PC-3 (cell line): ENCODE measurements at regions not wholly inside any gene's neighbourhood (a gene's known extent, or its start where the extent isn't known, plus 50 kb on each side); places are given as distances from the start of the nearest gene placed in this dataset.

Experiments used
- ATAC-seq: fragments of 200-7000 bp; cut with Tn5 transposase; 2 replicates; pipeline ENCODE4 v1.9.1; 2020; ENCODE audit warnings: mild to moderate bottlenecking, moderate library complexity
- BruUV-seq: library from RNA; stranded (reverse); fragments of 400-500 nt; replicated peaks from 2 replicates; lab custom pipeline; 2021; lab: Mats Ljungman, UMichigan
- CTCF ChIA-PET: fragments of 300-600 bp; sonication (Branson Sonifier 250); formaldehyde crosslinking; loops from one replicate; lab custom pipeline; 2022; ENCODE audit warnings: antibody characterized with exemption; lab: Charles Lee
- POLR2A ChIA-PET: fragments of 300-600 bp; sonication (Branson Sonifier 250); formaldehyde crosslinking; loops from one replicate; lab custom pipeline; 2022; ENCODE audit warnings: antibody characterized with exemption; ENCODE audit not compliant: unreplicated experiment; lab: Charles Lee
- DNase-seq: peaks from one replicate; pipeline ENCODE4 v3.0.0-alpha.2; 2015
- H2AFZ ChIP-seq: fragments of 300-600 bp; sonication (generic); 2 replicates; pipeline ENCODE4 v1.6.0; 2016; ENCODE audit warnings: antibody characterized with exemption, low read length
- H3F3A ChIP-seq: fragments of 300-600 bp; sonication (generic); one replicate; pipeline ENCODE4 v1.6.0; 2017; ENCODE audit warnings: antibody characterized with exemption, low read length, control low read depth, mild to moderate bottlenecking; ENCODE audit not compliant: unreplicated experiment
- H3K27ac ChIP-seq: fragments of 300-600 bp; sonication (generic); 2 replicates; pipeline ENCODE4 v1.5.1; 2016; ENCODE audit warnings: mild to moderate bottlenecking, low read length
- H3K27me3 ChIP-seq: fragments of 300-600 bp; sonication (generic); 2 replicates; pipeline ENCODE4 v1.6.1; 2016; ENCODE audit warnings: low read length, mixed read lengths
- H3K36me3 ChIP-seq: fragments of 300-600 bp; sonication (generic); 2 replicates; pipeline ENCODE4 v1.6.1; 2016; ENCODE audit warnings: low read depth, mixed run types, low read length, mixed read lengths
- H3K4me1 ChIP-seq: fragments of 300-600 bp; sonication (generic); 2 replicates; pipeline ENCODE4 v1.5.1; 2016; ENCODE audit warnings: low read length; ENCODE audit not compliant: insufficient read depth
- H3K4me2 ChIP-seq: fragments of 300-600 bp; sonication (generic); 2 replicates; pipeline ENCODE4 v1.6.0; 2016; ENCODE audit warnings: low read length
- H3K4me3 ChIP-seq: fragments of 300-600 bp; sonication (generic); 2 replicates; pipeline ENCODE4 v1.5.1; 2016; ENCODE audit warnings: mild to moderate bottlenecking, low read length, mixed read lengths
- H3K79me2 ChIP-seq: fragments of 300-600 bp; sonication (generic); 2 replicates; pipeline ENCODE4 v1.6.1; 2017; ENCODE audit warnings: low read length, mixed read lengths
- H3K9ac ChIP-seq: fragments of 300-600 bp; sonication (generic); 2 replicates; pipeline ENCODE4 v1.6.0; 2016; ENCODE audit warnings: mild to moderate bottlenecking, low read length
- H3K9me2 ChIP-seq: fragments of 300-600 bp; sonication (generic); replicated peaks from 2 replicates; pipeline ENCODE4 v1.6.1; 2016; ENCODE audit warnings: mixed run types, low read length, mixed read lengths
- H3K9me3 ChIP-seq: fragments of 300-600 bp; sonication (generic); 2 replicates; pipeline ENCODE4 v1.6.1; 2016; ENCODE audit warnings: low read length, mixed read lengths
- H4K20me1 ChIP-seq: fragments of 300-600 bp; sonication (generic); 2 replicates; pipeline ENCODE4 v1.6.1; 2016; ENCODE audit warnings: low read length, mixed read lengths
- CTCF ChIP-seq: fragments of 300-600 bp; sonication (generic); conservative IDR thresholded peaks from 2 replicates; pipeline ENCODE4 v1.5.1; 2017; ENCODE audit warnings: antibody characterized with exemption, low read depth, mild to moderate bottlenecking, low read length
- EZH2 ChIP-seq: fragments of 300-600 bp; sonication (generic); IDR thresholded peaks from one replicate; pipeline ENCODE4 v1.6.1; 2017; ENCODE audit warnings: antibody characterized with exemption, mild to moderate bottlenecking, low read length; ENCODE audit not compliant: unreplicated experiment
- EZH2phosphoT487 ChIP-seq: fragments of 300-600 bp; sonication (generic); IDR thresholded peaks from 2 replicates; pipeline ENCODE4 v1.6.1; 2018; ENCODE audit warnings: mild to moderate bottlenecking, antibody characterized with exemption, low read length, borderline replicate concordance
- intact Hi-C: fragments of 100-400 bp; cut with micrococcal nuclease; formaldehyde crosslinking; loops from 2 replicates; pipeline ENCODE4 v1.9.0; 2023

- CTCF ChIA-PET = no interaction called here
- Histone ChIP-seq H3K79me2 (no peaks in the 10 kb centered on the region), H3K27me3 (no peaks in the 10 kb centered on the region; the same call in 1 of the 2 replicates), H3K9ac (no peak overlapping the region), H3K9me2 (no peaks in the 10 kb centered on the region), H3K27ac (no peak overlapping the region), H3K4me2 (no peak overlapping the region), H3K9me3 (no peaks in the 10 kb centered on the region), H4K20me1 (no peaks in the 10 kb centered on the region), H3F3A (no peaks in the 10 kb centered on the region), H3K4me1 (no peaks in the 10 kb centered on the region), H3K36me3 (no peaks in the 10 kb centered on the region), H2AFZ (no peak overlapping the region), H3K4me3 (no peak overlapping the region)
- ATAC-seq (no peak), DNase-seq (no peak)
- intact Hi-C loops = no loop called here
- POLR2A ChIA-PET = no interaction called here
- TF ChIP-seq CTCF = no peak
- TF ChIP-seq EZH2 = no peak
- TF ChIP-seq EZH2phosphoT487 = no peak
- no TSS peak for BruUV-seq
These were observed 89.4 kb downstream of the PLXNA1 start for GRCh38 chr3:127072221-127072771.

GRCh38 chr3:127072971-127073783, 90.3 kb downstream of the PLXNA1 start:
- no peaks in the 10 kb centered on the region for H3K79me2 ChIP-seq
- intact Hi-C loops = no loop called here
- TF ChIP-seq CTCF = no peak
- no peak for TF ChIP-seq EZH2
- H3K9me3 ChIP-seq = no peaks in the 10 kb centered on the region
- no peaks in the 10 kb centered on the region for H3K4me1 ChIP-seq
- no peaks in the 10 kb centered on the region; the same call in 1 of the 2 replicates for H3K27me3 ChIP-seq
- ATAC-seq (no peak), DNase-seq (no peak)
- H3K36me3 ChIP-seq = no peaks in the 10 kb centered on the region
- no peak overlapping the region for H3K9ac ChIP-seq
- no peaks in the 10 kb centered on the region for H3K9me2 ChIP-seq
- no peak overlapping the region for H3K4me3 ChIP-seq
- no TSS peak for BruUV-seq
- H3K27ac ChIP-seq = no peak overlapping the region
- ChIA-PET CTCF (no interaction called here), POLR2A (no interaction called here)
- H3F3A ChIP-seq = no peaks in the 10 kb centered on the region
- no peak overlapping the region for H3K4me2 ChIP-seq
- H4K20me1 ChIP-seq = no peaks in the 10 kb centered on the region
- no peak overlapping the region for H2AFZ ChIP-seq
